Panc1 (cell line): ENCODE measurements at regions not wholly inside any gene's neighbourhood (a gene's known extent, or its start where the extent isn't known, plus 50 kb on each side); places are given as distances from the start of the nearest gene placed in this dataset.

Source experiments
- CTCF ChIP-seq: fragments of 450-650 bp; IDR thresholded peaks from 2 replicates; pipeline ENCODE4 v1.5.1; 2017; ENCODE audit warnings: mild to moderate bottlenecking
- POLR2AphosphoS5 ChIP-seq: IDR thresholded peaks from 2 replicates; pipeline ENCODE4 v1.6.1; 2012; ENCODE audit warnings: mild to moderate bottlenecking, low read depth, low read length, moderate library complexity
- REST ChIP-seq, 2 experiments: IDR thresholded peaks; 2 replicates each; pipeline ENCODE4 v1.6.1; 2011 to 2012; ENCODE audit warnings: low read depth in 2 of 2, control low read depth in 1 of 2, low read length in 1 of 2, mild to moderate bottlenecking in 1 of 2, moderate library complexity in 1 of 2; ENCODE audit not compliant: insufficient read depth in 1 of 2
- SIN3A ChIP-seq: IDR thresholded peaks from 2 replicates; pipeline ENCODE4 v1.6.1; 2012; ENCODE audit warnings: low read depth, mild to moderate bottlenecking, low read length, moderate library complexity, borderline replicate concordance; ENCODE audit not compliant: insufficient read depth

- TF ChIP-seq CTCF: no peak
- TF ChIP-seq POLR2AphosphoS5: no peak
- TF ChIP-seq REST (IDR thresholded peaks at IDR 0.05; ENCODE audit: insufficient read depth in 1 of 2, low read depth in 2 of 2, low read length in 1 of 2): no peak
- no peak for TF ChIP-seq SIN3A
Measured at GRCh38 chr12:70068743-70069142, 174.5 kb upstream of the CNOT2 start.
